Esophagus (tissue), 2 donors: ENCODE measurements at regions not wholly inside any gene's neighbourhood (a gene's known extent, or its start where the extent isn't known, plus 50 kb on each side); places are given as distances from the start of the nearest gene placed in this dataset.
"Not testable (repeated sequence)": the region's sequence is repeated elsewhere in the genome, so short reads cannot be mapped to it uniquely, and the experiment has no call there.

Experiments used
- H3K27ac ChIP-seq, 2 donors: one replicate each; pipeline ENCODE4 v1.5.1; 2013; ENCODE audit warnings: low read depth in 2 of 2, mild to moderate bottlenecking in 2 of 2, inconsistent platforms in 1 of 2, low read length in 1 of 2, moderate library complexity in 1 of 2
- H3K27me3 ChIP-seq, 2 donors: one replicate each; pipeline ENCODE4 v1.6.1; 2013; ENCODE audit warnings: low read length in 2 of 2, control low read depth in 1 of 2, mild to moderate bottlenecking in 1 of 2; ENCODE audit not compliant: insufficient read depth in 2 of 2, control insufficient read depth in 1 of 2
- H3K36me3 ChIP-seq, 2 donors: one replicate each; pipeline ENCODE4 v1.6.1; 2013; ENCODE audit warnings: low read length in 1 of 2; ENCODE audit not compliant: control insufficient read depth in 2 of 2, insufficient read depth in 2 of 2
- H3K4me1 ChIP-seq, 2 donors: one replicate each; pipeline ENCODE4 v1.6.1; 2013; ENCODE audit warnings: low read length in 1 of 2; ENCODE audit not compliant: control insufficient read depth in 2 of 2, insufficient read depth in 2 of 2
- H3K4me3 ChIP-seq, 2 donors: one replicate each; pipeline ENCODE4 v1.5.1; 2013; ENCODE audit warnings: low read length in 2 of 2, mild to moderate bottlenecking in 2 of 2, low read depth in 1 of 2, moderate library complexity in 1 of 2
- H3K9me3 ChIP-seq, 2 donors: one replicate each; pipeline ENCODE4 v1.6.1; 2013; ENCODE audit warnings: mild to moderate bottlenecking in 2 of 2, low read depth in 1 of 2, low read length in 1 of 2, moderate library complexity in 1 of 2; ENCODE audit not compliant: control insufficient read depth in 2 of 2, insufficient read depth in 1 of 2
- WGBS, 2 donors: extraction: QIAGEN DNeasy Blood & Tissue Kit; methylation state at CpG; one replicate each; pipeline ENCODE4 v1.1.7; 2013; 5-methylcytosine and 5-hydroxymethylcytosine counted together
- donor health status: healthy with polysubstance abuse.
- donor health status: Bipolar disorder and iron deficiency.

DNA sequence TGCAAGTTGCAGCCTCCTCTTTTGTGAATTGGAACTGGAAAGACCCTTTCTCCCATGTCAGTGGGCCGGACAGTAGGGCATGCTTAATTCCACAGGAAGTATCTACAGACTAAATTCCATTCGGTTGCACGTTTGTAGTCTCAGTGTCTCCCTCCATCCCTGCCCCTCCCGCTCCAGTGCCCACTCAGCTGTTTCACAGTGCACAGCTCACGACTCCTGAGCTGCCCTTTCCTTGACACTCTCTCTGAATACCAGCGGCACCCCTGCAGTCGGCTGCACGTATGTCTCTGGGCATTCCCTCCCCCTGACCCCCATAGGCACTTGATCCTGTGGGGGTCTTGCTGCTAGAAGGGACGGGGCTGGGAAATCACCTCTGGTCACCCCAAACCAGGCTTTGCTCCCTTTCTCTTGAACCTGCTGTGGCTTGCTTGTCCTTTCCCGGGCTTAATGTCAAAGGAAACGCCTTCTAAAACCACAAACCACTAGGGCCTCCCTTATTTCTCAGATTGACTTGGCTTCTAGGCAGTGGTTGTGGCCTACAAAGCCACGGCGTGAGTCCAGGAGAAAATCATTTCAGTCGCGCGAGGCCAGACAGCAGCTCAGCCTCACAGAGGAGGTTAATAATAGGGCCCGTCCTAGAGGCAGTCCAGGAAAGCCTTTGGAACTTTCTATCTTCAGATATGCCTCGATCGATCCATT is 365.3 kb upstream of the PROX1 start:
- 59 to 69% methylated on average over 19 of the region's 19 CpGs for WGBS, 2 donors

GRCh38 chr1:213623064-213623581 is 364.6 kb upstream of the PROX1 start:
- Histone ChIP-seq H3K4me3 (no peak overlapping the region), H3K27ac (no peak overlapping the region), H3K9me3 (no peaks in the 10 kb centered on the region), H3K27me3 (no peaks in the 10 kb centered on the region), H3K4me1 (no peaks in the 10 kb centered on the region), H3K36me3 (no peaks in the 10 kb centered on the region)
- whole genome bisulfite sequencing, 2 donors = 76 to 79% methylated on average over 9 of the region's 9 CpGs

More for the DNA sequence above, 365.3 kb upstream of the PROX1 start:
- no peaks in the 10 kb centered on the region for H3K9me3 ChIP-seq
- H3K27ac ChIP-seq = no peak overlapping the region
- no peaks in the 10 kb centered on the region for H3K36me3 ChIP-seq
- H3K27me3 ChIP-seq = no peaks in the 10 kb centered on the region
- H3K4me1 ChIP-seq = no peaks in the 10 kb centered on the region
- H3K4me3 ChIP-seq = no peak overlapping the region

- H3K4me1 ChIP-seq = no peaks in the 10 kb centered on the region
- H3K36me3 ChIP-seq = no peaks in the 10 kb centered on the region
- no peak overlapping the region for H3K4me3 ChIP-seq
- WGBS, 2 donors = 72% methylated on average over 4 of the region's 4 CpGs
- no peaks in the 10 kb centered on the region for H3K9me3 ChIP-seq
- H3K27ac ChIP-seq = no peak overlapping the region
- H3K27me3 ChIP-seq = no peaks in the 10 kb centered on the region
These were observed 363.9 kb upstream of the PROX1 start for GRCh38 chr1:213623862-213624261.

DNA sequence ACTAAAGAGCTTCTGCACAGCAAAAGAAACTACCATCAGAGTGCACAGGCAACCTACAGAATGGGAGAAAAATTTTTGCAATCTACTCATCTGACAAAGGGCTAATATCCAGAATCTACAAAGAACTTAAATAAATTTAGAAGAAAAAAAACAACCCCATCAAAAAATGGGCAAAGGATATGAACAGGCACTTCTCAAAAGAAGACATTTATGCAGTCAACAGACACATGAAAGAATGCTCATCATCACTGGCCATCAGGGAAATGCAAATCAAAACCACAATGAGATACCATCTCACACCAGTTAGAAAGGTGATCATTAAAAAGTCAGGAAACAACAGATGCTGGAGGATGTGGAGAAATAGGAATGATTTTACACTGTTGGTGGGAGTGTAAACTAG is 351.0 kb upstream of the PROX1 start:
- not testable (repeated sequence) for H3K27me3 ChIP-seq, H3K27ac ChIP-seq, H3K9me3 ChIP-seq, H3K36me3 ChIP-seq, H3K4me3 ChIP-seq, H3K4me1 ChIP-seq

GRCh38 chr1:213641312-213641711 is 346.5 kb upstream of the PROX1 start:
- Histone ChIP-seq H3K9me3 (no peaks in the 10 kb centered on the region), H3K36me3 (no peaks in the 10 kb centered on the region), H3K27ac (no peak overlapping the region), H3K4me3 (no peak overlapping the region), H3K27me3 (no peaks in the 10 kb centered on the region), H3K4me1 (no peaks in the 10 kb centered on the region)
- 88 to 90% methylated on average over 2 of the region's 2 CpGs for WGBS, 2 donors

GRCh38 chr1:213643360-213643759 is 344.4 kb upstream of the PROX1 start:
- Histone ChIP-seq H3K27ac (no peak overlapping the region), H3K27me3 (no peaks in the 10 kb centered on the region)

DNA sequence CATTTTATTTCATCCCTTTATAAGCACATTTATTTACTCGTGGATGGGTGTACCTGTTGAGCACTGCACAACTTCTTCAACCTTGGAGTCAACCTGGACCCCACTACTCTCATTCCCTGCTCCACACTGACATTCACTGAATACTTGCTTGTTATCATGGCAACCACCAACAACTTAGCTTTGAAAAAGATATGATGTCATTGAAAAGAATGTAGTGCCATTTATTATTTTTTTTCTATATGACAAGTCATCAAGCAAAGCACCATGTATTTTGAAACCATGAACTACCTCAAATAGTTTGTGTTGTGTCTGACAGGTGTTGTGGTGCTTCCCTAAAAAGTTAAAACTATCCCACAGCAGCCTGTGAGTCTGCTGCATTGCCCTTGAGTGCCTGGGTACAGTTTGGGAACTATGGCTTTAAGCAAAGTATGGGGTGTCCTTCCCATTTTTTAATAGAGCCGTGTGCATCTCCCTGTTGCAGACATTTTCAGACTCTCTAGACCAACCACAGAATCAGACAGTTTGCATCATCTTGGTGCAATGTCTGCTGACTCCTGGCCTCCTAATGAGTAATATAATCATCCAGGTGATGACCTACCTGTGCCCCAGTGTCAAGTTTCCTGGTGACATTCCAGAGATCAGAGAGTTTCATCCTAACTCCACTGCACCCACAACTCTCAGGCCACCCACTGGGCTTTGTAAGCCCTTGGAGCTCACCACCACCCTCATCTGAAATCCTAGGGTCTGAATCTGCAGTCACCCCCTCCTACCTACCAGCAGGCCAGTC is 339.7 kb upstream of the PROX1 start:
- WGBS, 2 donors = 38 to 41% methylated on average over 2 of the region's 2 CpGs

More at GRCh38 chr1:213643360-213643759, 344.4 kb upstream of the PROX1 start:
- no peaks in the 10 kb centered on the region for H3K36me3 ChIP-seq
- H3K9me3 ChIP-seq = no peaks in the 10 kb centered on the region
- H3K4me3 ChIP-seq = no peak overlapping the region
- no peaks in the 10 kb centered on the region for H3K4me1 ChIP-seq

DNA sequence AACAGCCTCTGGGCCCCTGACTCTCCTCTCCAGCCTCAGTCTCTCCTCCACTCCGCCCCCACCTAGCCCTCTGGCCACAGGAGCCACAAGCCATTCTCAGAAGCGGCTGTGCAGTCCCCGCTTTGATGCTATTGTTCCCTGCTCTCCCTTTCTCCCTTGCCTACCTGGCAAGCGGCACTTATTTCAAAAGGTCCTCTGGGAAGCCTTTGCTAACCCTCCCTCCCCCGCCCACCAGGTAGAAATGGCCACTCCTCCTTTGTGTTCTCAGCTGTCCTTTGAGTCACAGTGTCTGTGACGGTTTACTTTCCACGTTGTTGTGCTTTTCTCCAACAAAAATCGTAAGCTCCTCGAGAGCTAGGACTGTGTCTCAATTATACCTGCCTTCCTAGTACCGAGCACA is 338.4 kb upstream of the PROX1 start:
- Histone ChIP-seq H3K36me3 (no peaks in the 10 kb centered on the region), H3K27ac (no peak overlapping the region), H3K27me3 (peaks cover 0 to 3% of the 10 kb centered on the region in 2 donors), H3K9me3 (no peaks in the 10 kb centered on the region), H3K4me1 (no peaks in the 10 kb centered on the region), H3K4me3 (no peak overlapping the region)
- WGBS, 2 donors = 75 to 77% methylated on average over 10 of the region's 10 CpGs

More for the DNA sequence above, 339.7 kb upstream of the PROX1 start:
- H3K4me1 ChIP-seq = no peaks in the 10 kb centered on the region
- H3K9me3 ChIP-seq = no peaks in the 10 kb centered on the region
- H3K4me3 ChIP-seq = no peak overlapping the region
- no peaks in the 10 kb centered on the region for H3K36me3 ChIP-seq
- peaks cover 0 to 3% of the 10 kb centered on the region in 2 donors for H3K27me3 ChIP-seq
- H3K27ac ChIP-seq = no peak overlapping the region

GRCh38 chr1:213650603-213651002 is 337.2 kb upstream of the PROX1 start:
- no peak overlapping the region for H3K27ac ChIP-seq
- no peaks in the 10 kb centered on the region for H3K36me3 ChIP-seq
- WGBS, 2 donors = 64 to 65% methylated on average over 2 of the region's 2 CpGs
- H3K27me3 ChIP-seq = peaks cover 0 to 3% of the 10 kb centered on the region in 2 donors
- H3K9me3 ChIP-seq = no peaks in the 10 kb centered on the region
- H3K4me1 ChIP-seq = no peaks in the 10 kb centered on the region
- no peak overlapping the region for H3K4me3 ChIP-seq
